HG03064 (cell line): ENCODE measurements at regions not wholly inside any gene's neighbourhood (a gene's known extent, or its start where the extent isn't known, plus 50 kb on each side); places are given as distances from the start of the nearest gene placed in this dataset.
"Not testable (repeated sequence)": the region's sequence is repeated elsewhere in the genome, so short reads cannot be mapped to it uniquely, and the experiment has no call there.

Experiments
- ATAC-seq: cut with Tn5 transposase; IDR thresholded peaks from one replicate; pipeline ENCODE4 v1.9.1; 2021; ENCODE audit warnings: low read depth; ENCODE audit not compliant: unreplicated experiment

GRCh38 chr4:142897518-142897917 is 51.4 kb upstream of the INPP4B start:
- ATAC-seq = not testable (repeated sequence)

- no peak for ATAC-seq
Measured at GRCh38 chr4:142900622-142901021, 54.5 kb upstream of the INPP4B start.

- no peak for ATAC-seq
Measured at GRCh38 chr4:142901166-142901662, 55.1 kb upstream of the INPP4B start.

GRCh38 chr4:142903617-142904016 is 57.5 kb upstream of the INPP4B start:
- not testable (repeated sequence) for ATAC-seq

- ATAC-seq = no peak
Measured at GRCh38 chr4:142909908-142910307, 63.8 kb upstream of the INPP4B start.

GRCh38 chr4:142913034-142913433 is 66.9 kb upstream of the INPP4B start:
- ATAC-seq = no peak

- no peak for ATAC-seq
Measured at GRCh38 chr4:142913461-142914030, 67.4 kb upstream of the INPP4B start.

GRCh38 chr4:142917678-142918077 is 71.6 kb upstream of the INPP4B start:
- no peak for ATAC-seq

GRCh38 chr4:142922720-142923119 is 76.6 kb upstream of the INPP4B start:
- no peak for ATAC-seq

- ATAC-seq = no peak
Measured at GRCh38 chr4:142923619-142924018, 77.5 kb upstream of the INPP4B start.

GRCh38 chr4:142925161-142925560 is 79.1 kb upstream of the INPP4B start:
- ATAC-seq = no peak

- ATAC-seq = no peak
Measured at GRCh38 chr4:142927721-142928120, 81.6 kb upstream of the INPP4B start.

- ATAC-seq = no peak
Measured at GRCh38 chr4:142929526-142929925, 83.4 kb upstream of the INPP4B start.

GRCh38 chr4:142933207-142933606 is 87.1 kb upstream of the INPP4B start:
- ATAC-seq = no peak

GRCh38 chr4:142940425-142941330 is 94.6 kb upstream of the INPP4B start:
- no peak for ATAC-seq

- no peak for ATAC-seq
Measured at GRCh38 chr4:142944565-142944964, 98.5 kb upstream of the INPP4B start.

GRCh38 chr4:142952821-142953580 is 106.9 kb upstream of the INPP4B start:
- no peak for ATAC-seq

GRCh38 chr4:142954415-142954814 is 108.3 kb upstream of the INPP4B start:
- ATAC-seq = no peak

GRCh38 chr4:142955501-142955900 is 109.4 kb upstream of the INPP4B start:
- ATAC-seq = no peak

- no peak for ATAC-seq
Measured at GRCh38 chr4:142959173-142959572, 113.1 kb upstream of the INPP4B start.

GRCh38 chr4:142960126-142960525 is 114.0 kb upstream of the INPP4B start:
- no peak for ATAC-seq
